Spleen (tissue), 11 donors: ENCODE measurements at regions not wholly inside any gene's neighbourhood (a gene's known extent, or its start where the extent isn't known, plus 50 kb on each side); places are given as distances from the start of the nearest gene placed in this dataset.

ENCODE experiments used
- DNase-seq: peaks from one replicate; pipeline ENCODE4 v3.0.0-alpha.2; 2020
- H3K27ac ChIP-seq, 8 donors: fragments of 200-600 bp; sonication (generic) in 7 of 8; 1 replicate in 4 of 8; 2 replicates in 4 of 8; pipeline versions ENCODE4 v1.5.0 to v1.8.0; 2016 to 2021; ENCODE audit warnings: inconsistent platforms in 4 of 8, mild to moderate bottlenecking in 4 of 8, moderate library complexity in 1 of 8
- H3K27me3 ChIP-seq, 7 donors: fragments of 200-600 bp; sonication (generic) in 6 of 7; replicated peaks in 1 of 7; 1 replicate in 4 of 7; 2 replicates in 3 of 7; pipeline versions ENCODE4 v1.5.0 to v1.8.0; 2016 to 2021; ENCODE audit warnings: inconsistent platforms in 3 of 7, mild to moderate bottlenecking in 1 of 7
- H3K36me3 ChIP-seq, 6 donors: fragments of 200-600 bp; sonication (generic) in 5 of 6; 1 replicate in 4 of 6; 2 replicates in 2 of 6; pipeline versions ENCODE4 v1.5.0 to v1.8.0; 2016 to 2021; ENCODE audit warnings: inconsistent platforms in 2 of 6
- H3K4me1 ChIP-seq, 6 donors: fragments of 200-600 bp; sonication (generic) in 5 of 6; 1 replicate in 3 of 6; 2 replicates in 3 of 6; pipeline versions ENCODE4 v1.5.0 to v1.8.0; 2016 to 2021; ENCODE audit warnings: inconsistent platforms in 3 of 6
- H3K4me3 ChIP-seq, 8 donors: fragments of 200-600 bp; sonication (generic) in 7 of 8; 1 replicate in 4 of 8; 2 replicates in 4 of 8; pipeline versions ENCODE4 v1.5.0 to v1.8.0; 2016 to 2021; ENCODE audit warnings: inconsistent platforms in 4 of 8, mild to moderate bottlenecking in 4 of 8, moderate library complexity in 2 of 8
- H3K9me3 ChIP-seq, 8 donors: fragments of 200-600 bp; sonication (generic) in 7 of 8; 1 replicate in 4 of 8; 2 replicates in 4 of 8; pipeline versions ENCODE4 v1.5.0 to v1.8.0; 2016 to 2021; ENCODE audit warnings: inconsistent platforms in 4 of 8
- POLR2A ChIP-seq, 3 donors: fragments of 450-650 bp; IDR thresholded peaks; one replicate each; pipeline ENCODE4 v1.5.1; 2017; ENCODE audit warnings: antibody characterized with exemption in 3 of 3, mild to moderate bottlenecking in 1 of 3
- POLR2AphosphoS5 ChIP-seq, 3 donors: sonication (generic); formaldehyde crosslinking; IDR thresholded peaks; one replicate each; pipeline ENCODE4 v1.5.1; 2017; ENCODE audit warnings: antibody characterized with exemption in 3 of 3
- WGBS, 5 donors: extraction: QIAGEN DNeasy Blood & Tissue Kit in 3 of 5; methylation state at CpG; one replicate each; pipeline versions ENCODE4 v1.1.5 to v1.1.7; 2013 to 2018; 5-methylcytosine and 5-hydroxymethylcytosine counted together
- intact Hi-C: fragments of 100-400 bp; cut with DNase I; formaldehyde crosslinking; loops from one replicate; pipeline ENCODE4 v1.15.0; 2023; ENCODE audit warnings: low total_unique reads
- TF ChIP-seq, protein P1 (sequence below), 11 experiments: fragments of 200-600 bp in 7 of 11; fragments of 450-650 bp in 4 of 11; sonication (generic) in 4 of 11; IDR thresholded peaks in 8 of 11; conservative IDR thresholded peaks in 3 of 11; 1 replicate in 7 of 11; 2 replicates in 4 of 11; pipeline versions ENCODE4 v1.4.0 to v1.8.0; 2016 to 2021; ENCODE audit warnings: antibody characterized with exemption in 11 of 11, inconsistent platforms in 4 of 11, mild to moderate bottlenecking in 1 of 11
- donor health status: healthy with polysubstance abuse.
- donor health status: DM: no; HTN: no; CAD: no; lungs with moderate emphysema.
- donor health status: DM: no; HTN: no; CAD: no.
- donor health status: Bipolar disorder and iron deficiency.
- donor health status: healthy.
- donor health status: DM: no; HTN: no; CAD: no.
- donor health status: DM: yes; HTN: yes; CAD: no.

DNA sequence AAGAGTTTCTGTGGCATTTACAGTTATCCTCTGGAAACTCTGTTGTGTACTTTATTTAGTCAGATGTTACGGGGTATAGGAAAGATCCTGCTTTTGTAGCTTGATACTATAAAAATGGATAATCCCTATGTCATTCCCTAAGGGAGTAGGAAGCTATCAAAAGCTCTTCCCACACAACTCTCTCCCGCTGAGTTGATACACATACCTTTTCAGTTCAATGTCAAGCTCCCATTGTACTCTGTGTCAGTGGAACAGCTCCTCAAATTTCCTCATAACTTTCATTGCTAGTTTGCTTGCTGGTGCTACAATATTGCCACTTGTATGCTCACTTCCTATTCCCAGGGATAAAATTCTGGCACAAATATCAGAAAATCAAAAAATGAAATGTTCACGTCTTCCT lies 893.3 kb upstream of the GBE1 start:
- intact Hi-C loops: no loop called here

DNA sequence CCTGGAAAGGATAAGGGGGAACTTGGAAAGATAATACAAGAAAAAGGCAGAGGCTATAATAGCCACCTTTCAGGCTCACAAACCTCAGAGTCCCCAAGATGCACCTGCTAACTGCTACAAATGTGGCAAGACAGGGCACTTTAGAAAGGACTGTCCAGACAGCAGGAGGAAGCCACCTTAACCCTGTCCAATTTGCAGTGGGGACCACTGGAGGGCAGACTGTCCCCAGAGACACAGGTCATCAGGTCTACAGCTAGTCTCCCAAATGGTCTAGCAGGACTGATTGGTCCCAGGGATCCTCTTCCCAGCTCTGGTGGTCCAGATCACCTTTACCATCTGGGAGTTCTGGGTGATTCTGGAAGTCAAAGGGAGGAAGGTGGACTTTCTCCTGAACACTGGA lies 882.5 kb upstream of the GBE1 start:
- Histone ChIP-seq H3K4me3 (no peak overlapping the region), H3K27ac (no peak overlapping the region), H3K27me3 (no peaks in the 10 kb centered on the region), H3K9me3 (peaks cover 0 to 54% (median 18%) of the 10 kb centered on the region in 8 donors), H3K36me3 (no peaks in the 10 kb centered on the region), H3K4me1 (no peaks in the 10 kb centered on the region)
- no peak for DNase-seq
- TF ChIP-seq, protein P1, sequence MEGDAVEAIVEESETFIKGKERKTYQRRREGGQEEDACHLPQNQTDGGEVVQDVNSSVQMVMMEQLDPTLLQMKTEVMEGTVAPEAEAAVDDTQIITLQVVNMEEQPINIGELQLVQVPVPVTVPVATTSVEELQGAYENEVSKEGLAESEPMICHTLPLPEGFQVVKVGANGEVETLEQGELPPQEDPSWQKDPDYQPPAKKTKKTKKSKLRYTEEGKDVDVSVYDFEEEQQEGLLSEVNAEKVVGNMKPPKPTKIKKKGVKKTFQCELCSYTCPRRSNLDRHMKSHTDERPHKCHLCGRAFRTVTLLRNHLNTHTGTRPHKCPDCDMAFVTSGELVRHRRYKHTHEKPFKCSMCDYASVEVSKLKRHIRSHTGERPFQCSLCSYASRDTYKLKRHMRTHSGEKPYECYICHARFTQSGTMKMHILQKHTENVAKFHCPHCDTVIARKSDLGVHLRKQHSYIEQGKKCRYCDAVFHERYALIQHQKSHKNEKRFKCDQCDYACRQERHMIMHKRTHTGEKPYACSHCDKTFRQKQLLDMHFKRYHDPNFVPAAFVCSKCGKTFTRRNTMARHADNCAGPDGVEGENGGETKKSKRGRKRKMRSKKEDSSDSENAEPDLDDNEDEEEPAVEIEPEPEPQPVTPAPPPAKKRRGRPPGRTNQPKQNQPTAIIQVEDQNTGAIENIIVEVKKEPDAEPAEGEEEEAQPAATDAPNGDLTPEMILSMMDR (IDR thresholded peaks at IDR 0.05 in 8 of 11, conservative IDR thresholded peaks at IDR 0.05 in 3 of 11): no peak
- TF ChIP-seq POLR2AphosphoS5 (IDR thresholded peaks at IDR 0.05) (no peak), POLR2A (IDR thresholded peaks at IDR 0.05) (no peak)
- intact Hi-C loops: no loop called here

More for the DNA sequence above, 893.3 kb upstream of the GBE1 start:
- H3K4me3 ChIP-seq: no peak overlapping the region
- DNase-seq: no peak
- H3K27ac ChIP-seq: no peak overlapping the region
- TF ChIP-seq POLR2A (IDR thresholded peaks at IDR 0.05): no peak
- no peak for TF ChIP-seq POLR2AphosphoS5 (IDR thresholded peaks at IDR 0.05)
- no peaks in the 10 kb centered on the region for H3K4me1 ChIP-seq
- WGBS, 5 donors: 70 to 87% (median 75%) methylated on average over 3 of the region's 3 CpGs
- H3K36me3 ChIP-seq: no peaks in the 10 kb centered on the region
- H3K9me3 ChIP-seq: peaks cover 0 to 23% (median 11%) of the 10 kb centered on the region in 8 donors
- H3K27me3 ChIP-seq: no peaks in the 10 kb centered on the region

DNA sequence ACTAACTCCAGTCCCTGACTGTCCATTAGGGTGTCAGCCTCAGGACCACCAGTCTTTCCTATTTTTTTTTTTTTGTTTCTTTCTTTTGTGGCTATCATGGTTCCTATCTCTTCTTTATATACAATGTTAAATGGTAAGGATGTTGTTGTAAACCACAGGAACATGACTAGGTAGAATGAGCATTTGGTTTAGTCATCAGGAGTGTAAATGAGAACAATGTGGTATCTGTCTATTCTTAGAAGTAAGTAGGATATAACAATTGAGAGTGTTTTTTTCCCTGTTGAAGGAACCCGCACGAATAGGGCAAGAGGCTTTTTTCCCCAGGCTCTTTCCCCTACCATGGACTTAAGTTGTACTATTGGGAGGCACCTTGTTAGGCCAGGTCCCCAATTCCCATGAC lies 880.3 kb upstream of the GBE1 start:
- no peak overlapping the region for H3K4me3 ChIP-seq
- H3K27me3 ChIP-seq: no peaks in the 10 kb centered on the region
- intact Hi-C loops: no loop called here
- H3K36me3 ChIP-seq: no peaks in the 10 kb centered on the region
- DNase-seq: no peak
- WGBS, 5 donors: 79 to 100% (median 87%) methylated on average over 2 of the region's 2 CpGs
- H3K4me1 ChIP-seq: no peaks in the 10 kb centered on the region
- no peak overlapping the region for H3K27ac ChIP-seq
- H3K9me3 ChIP-seq: peaks cover 0 to 40% (median 15%) of the 10 kb centered on the region in 8 donors
- TF ChIP-seq POLR2AphosphoS5 (IDR thresholded peaks at IDR 0.05): no peak
- TF ChIP-seq POLR2A (IDR thresholded peaks at IDR 0.05): no peak
- TF ChIP-seq, protein P1 (IDR thresholded peaks at IDR 0.05 in 8 of 11, conservative IDR thresholded peaks at IDR 0.05 in 3 of 11): no peak

DNA sequence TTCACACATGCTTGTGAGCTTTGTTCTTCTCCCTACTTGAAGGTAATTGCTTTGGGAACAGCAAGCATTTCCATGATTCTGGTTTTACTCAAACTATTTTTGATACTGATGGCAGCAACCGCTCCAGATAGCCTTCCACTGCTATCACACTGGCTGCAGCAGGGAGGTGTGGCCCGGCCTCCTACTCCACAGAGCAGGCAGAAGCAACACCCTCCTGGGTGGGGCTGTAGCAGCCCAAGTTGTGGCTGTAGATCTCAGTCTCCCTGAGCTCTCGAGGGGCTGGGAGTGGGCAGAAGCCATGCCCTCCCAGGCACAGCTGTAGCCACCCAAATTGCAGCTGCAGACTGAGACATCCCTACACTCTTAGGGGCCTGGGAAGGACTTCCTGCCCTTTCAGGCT lies 878.8 kb upstream of the GBE1 start:
- TF ChIP-seq, protein P1 (IDR thresholded peaks at IDR 0.05 in 8 of 11, conservative IDR thresholded peaks at IDR 0.05 in 3 of 11): no peak
- TF ChIP-seq POLR2A (IDR thresholded peaks at IDR 0.05) (no peak), POLR2AphosphoS5 (IDR thresholded peaks at IDR 0.05) (no peak)
- intact Hi-C loops: no loop called here
- WGBS, 5 donors: 67 to 79% (median 70%) methylated on average over 2 to 3 of the region's 3 CpGs

DNA sequence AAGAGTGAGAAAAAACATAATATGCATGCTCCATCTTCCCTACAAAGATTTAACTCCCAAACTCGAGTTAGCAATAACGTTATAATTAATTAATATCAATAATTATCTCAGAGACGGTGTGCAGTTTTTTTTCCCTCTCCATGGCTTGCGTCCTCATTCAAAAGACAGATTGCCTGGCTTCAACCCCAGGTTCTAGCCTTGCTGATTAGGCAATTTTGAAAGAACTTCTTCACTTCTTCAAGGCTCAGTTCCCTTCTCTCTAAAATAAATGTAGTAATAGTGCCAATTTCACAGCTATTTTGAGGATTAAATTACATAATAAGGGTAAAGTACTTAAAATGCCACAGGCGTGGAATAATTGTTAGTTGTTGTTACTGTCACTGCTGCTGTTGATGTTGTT lies 876.1 kb upstream of the GBE1 start:
- Histone ChIP-seq H3K4me3 (no peak overlapping the region), H3K27me3 (no peaks in the 10 kb centered on the region), H3K36me3 (no peaks in the 10 kb centered on the region), H3K4me1 (no peaks in the 10 kb centered on the region), H3K27ac (no peak overlapping the region), H3K9me3 (peaks cover 0 to 23% (median 11%) of the 10 kb centered on the region in 8 donors)
- DNase-seq: no peak
- TF ChIP-seq POLR2A (IDR thresholded peaks at IDR 0.05) (no peak), POLR2AphosphoS5 (IDR thresholded peaks at IDR 0.05) (no peak)
- TF ChIP-seq, protein P1 (IDR thresholded peaks at IDR 0.05 in 8 of 11, conservative IDR thresholded peaks at IDR 0.05 in 3 of 11): no peak
- WGBS, 5 donors: 69 to 86% (median 79%) methylated on average over 5 of the region's 5 CpGs
- intact Hi-C loops: no loop called here

More for the DNA sequence above, 878.8 kb upstream of the GBE1 start:
- DNase-seq: no peak
- Histone ChIP-seq H3K36me3 (no peaks in the 10 kb centered on the region), H3K27ac (no peak overlapping the region), H3K27me3 (no peaks in the 10 kb centered on the region), H3K4me1 (no peaks in the 10 kb centered on the region), H3K4me3 (no peak overlapping the region), H3K9me3 (peaks cover 0 to 39% (median 12%) of the 10 kb centered on the region in 8 donors)
